GM19240 (cell line): ENCODE measurements at regions not wholly inside any gene's neighbourhood (a gene's known extent, or its start where the extent isn't known, plus 50 kb on each side); places are given as distances from the start of the nearest gene placed in this dataset.

Experiments used
- DNase-seq: peaks from one replicate; pipeline ENCODE4 v3.0.0; 2011; ENCODE audit warnings: low spot score; ENCODE audit not compliant: insufficient read length

DNA sequence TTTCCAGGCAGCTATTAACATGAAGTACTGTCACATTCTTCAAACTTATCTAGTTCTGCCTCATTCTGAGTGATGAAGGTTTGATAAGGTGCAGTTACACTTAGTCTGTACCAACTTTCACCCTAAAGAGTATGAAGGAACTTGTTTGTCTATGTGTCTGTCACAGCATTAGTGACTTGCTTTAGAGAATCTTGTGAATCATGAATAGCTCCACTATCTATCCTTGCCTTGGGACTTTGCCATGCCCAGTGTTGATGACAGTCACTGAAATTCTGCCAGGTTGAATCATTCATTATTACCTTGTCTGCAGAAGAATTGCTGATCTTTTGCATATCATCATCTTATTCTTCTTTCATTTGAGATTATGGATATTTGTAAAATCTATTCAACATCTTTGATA, 50.9 kb upstream of the A1CF start:
- no peak for DNase-seq

- no peak for DNase-seq
Observed at GRCh38 chr10:50937230-50937907, 51.9 kb upstream of the A1CF start.

- DNase-seq = no peak
Observed at GRCh38 chr10:50941629-50942028, 56.2 kb upstream of the A1CF start.

DNA sequence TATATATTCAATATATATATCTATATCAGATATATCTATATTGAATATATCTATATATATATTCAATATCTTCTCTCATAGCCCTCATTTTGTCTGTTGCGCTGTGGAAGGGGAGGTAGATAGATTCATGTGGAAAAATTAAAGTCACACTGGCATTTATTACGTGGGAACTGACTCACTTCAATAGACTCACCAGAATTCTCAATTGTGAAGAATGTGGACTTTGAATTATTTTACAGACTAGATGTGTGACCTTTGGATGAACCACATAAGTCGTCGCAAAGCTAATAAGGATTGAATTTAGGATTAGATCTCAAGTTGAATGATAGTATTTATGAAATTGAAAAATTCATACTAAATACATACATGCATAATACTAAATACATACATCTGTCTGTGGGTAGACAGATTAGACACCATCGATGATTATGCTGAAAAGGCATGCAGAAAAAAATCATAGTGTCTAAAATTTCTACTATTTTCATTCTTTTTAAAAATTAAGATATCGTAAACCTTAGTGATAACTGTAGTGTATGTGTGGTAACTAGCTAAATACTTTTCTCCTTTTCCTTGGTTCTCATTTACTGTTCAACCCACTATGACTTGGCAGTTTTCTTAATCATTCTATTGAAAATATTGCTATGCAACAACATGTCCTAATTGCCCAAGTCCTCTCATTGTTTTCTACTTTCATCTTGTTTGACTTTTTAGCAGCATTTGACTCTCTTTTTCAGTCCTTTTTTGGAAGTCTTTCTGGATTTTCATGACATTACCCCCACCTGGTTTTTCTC, 61.8 kb upstream of the A1CF start:
- no peak for DNase-seq

- DNase-seq = no peak
Observed at GRCh38 chr10:50951365-50951764, 65.9 kb upstream of the A1CF start.

DNA sequence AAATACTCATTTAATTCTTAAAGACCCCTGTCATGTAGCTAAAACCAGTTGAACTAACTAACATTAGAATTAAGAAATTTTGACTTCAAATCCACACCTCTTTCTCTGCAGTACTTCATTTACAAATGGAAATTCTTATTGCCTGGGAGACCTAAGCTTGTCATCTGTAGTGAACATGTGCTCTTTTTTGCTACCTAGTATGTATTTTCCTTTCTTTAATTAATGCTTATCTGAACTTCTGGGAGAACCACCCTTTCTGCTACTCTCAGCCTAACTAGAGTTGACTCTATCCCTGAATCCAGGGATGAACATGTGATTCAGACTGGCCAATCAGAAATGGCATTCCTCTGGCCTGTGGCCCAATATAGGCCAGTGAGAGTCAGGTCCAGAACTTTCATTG, 75.9 kb upstream of the A1CF start:
- no peak for DNase-seq

DNA sequence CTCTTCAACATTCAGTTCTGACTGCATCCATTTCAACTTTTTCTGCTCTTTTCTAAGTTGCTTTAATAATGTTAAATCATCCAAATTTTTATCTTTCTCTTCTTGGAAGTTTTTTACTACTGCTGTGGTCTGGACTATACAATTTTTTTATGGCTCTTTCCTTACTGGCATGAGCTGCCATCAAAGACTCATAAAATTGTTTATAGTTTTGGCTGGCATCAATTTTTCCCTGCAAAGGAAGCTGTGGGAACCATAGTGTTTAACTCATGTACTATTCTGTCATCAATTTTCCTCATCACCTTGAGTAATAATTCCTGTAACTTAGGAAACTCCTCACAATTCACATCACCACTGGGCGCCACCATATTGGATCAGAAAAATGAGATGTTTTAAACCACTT, 77.6 kb upstream of the A1CF start:
- no peak for DNase-seq

GRCh38 chr10:50968386-50969091, 83.1 kb upstream of the A1CF start:
- no peak for DNase-seq

GRCh38 chr10:50972591-50972990, 87.2 kb upstream of the A1CF start:
- no peak for DNase-seq

GRCh38 chr10:50981385-50981784, 92.9 kb upstream of the PRKG1 start:
- no peak for DNase-seq

DNA sequence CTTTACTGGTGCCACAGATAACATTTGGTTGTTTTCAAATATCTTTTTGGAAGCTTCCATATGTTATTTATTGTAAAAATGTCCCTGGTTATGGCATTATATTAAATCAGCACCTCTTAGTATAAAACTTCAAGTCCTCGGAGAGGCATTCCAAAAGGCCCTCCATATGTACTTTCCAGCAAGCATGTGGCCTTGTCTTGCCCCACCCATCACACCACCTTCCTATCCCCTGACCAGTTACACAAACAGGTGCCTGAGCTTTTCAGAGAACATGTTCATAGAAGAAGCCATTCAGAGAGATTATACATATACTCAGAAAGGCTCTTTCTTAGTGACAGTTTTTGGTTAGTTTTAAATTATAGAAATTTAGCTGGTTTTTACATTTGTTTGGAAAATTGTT, 92.4 kb upstream of the PRKG1 start:
- DNase-seq = no peak

DNA sequence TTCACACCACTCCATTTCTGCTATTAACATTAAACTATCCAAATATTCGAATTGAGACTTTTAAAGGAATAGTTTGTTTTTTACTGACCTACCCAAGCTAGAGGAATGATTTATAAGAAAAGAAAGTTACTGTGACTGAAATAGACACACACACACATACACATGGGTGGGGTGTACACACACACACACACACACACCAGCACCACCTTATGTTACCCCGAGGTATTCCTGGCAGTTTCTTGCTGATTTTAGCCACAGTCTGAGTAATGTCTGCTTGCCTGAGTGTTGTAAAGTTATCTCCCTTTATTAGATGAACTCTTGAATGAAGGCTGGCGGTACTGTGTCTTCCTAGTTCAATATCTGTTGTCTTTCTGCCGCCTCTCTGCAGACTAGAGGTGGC, 91.3 kb upstream of the PRKG1 start:
- DNase-seq = no peak

GRCh38 chr10:50987934-50988333, 86.4 kb upstream of the PRKG1 start:
- no peak for DNase-seq

- DNase-seq = no peak
Observed at GRCh38 chr10:50988792-50989191, 85.5 kb upstream of the PRKG1 start.

DNA sequence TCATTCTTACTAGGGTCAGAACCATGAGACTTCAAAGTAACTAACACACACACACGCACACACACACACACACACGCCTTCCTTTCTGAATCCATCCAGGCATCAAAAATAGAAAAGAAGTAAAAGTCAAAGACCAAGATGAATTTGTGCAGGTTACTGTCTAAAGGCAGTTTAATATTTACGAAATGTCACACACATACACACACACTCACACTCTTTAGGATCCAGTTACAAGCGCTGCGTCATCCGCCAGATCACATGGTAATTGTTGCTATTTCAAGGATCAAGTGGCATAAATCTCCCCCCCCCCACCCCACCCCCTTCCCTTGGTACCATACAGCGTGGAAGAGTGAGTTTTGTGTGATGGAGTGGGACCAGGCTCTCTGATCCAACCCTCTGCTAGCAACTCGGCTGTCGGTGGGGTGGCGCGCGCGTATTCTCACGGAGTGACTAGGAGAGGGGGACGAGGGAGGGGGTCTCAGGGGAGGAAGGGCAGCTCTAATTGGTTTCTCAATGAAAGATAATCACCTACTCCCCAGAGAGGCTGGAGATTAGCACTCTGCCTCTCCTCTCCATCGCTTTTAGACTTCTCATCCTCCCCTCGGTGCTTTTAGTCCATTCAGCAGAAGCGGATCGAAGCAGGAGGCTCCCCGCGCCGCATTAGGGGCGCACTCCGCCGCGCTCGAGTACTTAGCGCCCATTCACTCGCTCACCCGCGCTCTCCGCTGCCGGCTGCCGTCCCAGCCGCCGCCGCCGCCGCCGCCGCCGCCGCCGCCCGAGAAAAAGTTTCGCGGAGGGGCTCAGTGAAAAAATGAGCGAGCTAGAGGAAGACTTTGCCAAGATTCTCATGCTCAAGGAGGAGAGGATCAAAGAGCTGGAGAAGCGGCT, 83.5 kb upstream of the PRKG1 start:
- no peak for DNase-seq

DNA sequence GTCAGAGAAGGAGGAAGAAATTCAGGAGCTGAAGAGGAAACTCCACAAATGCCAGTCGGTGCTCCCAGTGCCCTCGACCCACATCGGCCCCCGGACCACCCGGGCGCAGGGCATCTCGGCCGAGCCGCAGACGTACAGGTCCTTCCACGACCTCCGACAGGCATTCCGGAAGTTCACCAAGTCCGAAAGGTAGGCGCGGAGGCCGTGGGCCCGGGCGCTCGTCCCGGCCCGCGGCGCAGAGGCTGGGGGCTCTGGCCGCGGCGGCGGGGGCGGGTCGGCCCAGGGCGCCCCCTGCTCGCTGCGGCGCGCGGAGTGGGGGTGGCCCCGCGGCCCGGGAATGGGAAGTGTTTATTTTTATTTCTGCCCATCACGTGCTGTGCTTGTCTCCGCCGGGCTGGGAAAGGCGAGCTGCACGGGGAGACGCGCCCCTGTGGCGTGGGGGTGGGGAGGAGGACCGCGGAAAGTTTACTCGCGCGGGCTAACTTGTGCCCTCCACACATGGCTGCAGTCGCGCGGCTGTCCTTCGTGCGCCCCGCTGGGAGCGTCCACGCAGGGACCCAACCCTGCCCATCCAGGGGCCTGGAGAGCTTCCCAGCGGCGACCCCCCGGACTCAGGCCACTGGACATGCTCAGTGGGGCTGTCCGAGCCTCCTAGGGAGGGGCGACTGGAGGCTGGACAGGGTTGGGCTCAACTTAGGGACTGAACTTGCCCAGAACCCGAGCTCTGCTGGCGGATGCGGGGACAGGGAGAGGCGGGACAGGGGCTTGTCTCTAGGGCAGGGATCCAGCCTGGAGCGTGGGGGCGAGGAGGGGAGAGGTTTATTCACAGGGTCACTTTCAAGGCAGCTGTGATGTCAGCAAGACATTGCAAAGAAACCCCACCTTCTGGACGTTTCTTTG, 82.6 kb upstream of the PRKG1 start:
- DNase-seq = no peak

- no peak for DNase-seq
Observed at GRCh38 chr10:50992356-50992901, 81.9 kb upstream of the PRKG1 start.

DNA sequence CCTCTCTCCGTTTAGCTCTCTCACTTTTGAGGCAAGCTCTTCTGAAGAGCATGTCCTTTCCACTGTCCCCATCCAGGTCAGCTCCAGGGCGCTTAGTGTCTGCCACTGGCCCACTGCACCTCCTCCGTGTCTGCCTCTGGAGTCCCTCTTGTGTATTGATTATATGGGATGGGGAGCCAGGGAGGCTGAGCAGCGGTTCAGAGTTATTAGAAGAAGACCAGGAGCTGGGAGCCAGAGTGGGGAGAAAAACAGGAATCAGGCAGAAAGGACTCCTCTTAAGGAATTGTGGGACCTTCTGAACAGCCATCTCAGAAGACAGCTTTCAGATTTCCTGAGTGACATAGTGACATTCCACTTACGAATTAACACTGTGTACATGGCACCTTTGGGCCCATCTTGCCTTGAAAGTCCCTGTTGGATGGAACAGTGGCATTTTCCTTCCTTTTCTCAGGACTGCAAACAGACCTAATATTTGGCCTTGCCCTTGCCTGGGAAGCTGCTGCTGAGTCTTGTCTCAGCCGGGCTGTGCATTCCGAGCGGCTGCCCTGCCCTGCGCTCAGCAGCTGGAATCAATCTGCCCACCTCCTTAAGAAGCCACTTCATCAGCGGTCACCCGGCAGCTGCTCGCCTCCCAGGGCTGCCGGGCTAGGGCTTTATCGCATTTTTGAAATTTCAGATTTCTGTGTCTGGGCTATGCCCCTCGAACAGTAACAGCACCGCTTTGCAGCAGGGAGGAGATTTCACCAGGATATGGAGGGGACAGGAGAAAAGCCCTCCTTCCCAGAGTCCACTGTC, 81.1 kb upstream of the PRKG1 start:
- DNase-seq = no peak

DNA sequence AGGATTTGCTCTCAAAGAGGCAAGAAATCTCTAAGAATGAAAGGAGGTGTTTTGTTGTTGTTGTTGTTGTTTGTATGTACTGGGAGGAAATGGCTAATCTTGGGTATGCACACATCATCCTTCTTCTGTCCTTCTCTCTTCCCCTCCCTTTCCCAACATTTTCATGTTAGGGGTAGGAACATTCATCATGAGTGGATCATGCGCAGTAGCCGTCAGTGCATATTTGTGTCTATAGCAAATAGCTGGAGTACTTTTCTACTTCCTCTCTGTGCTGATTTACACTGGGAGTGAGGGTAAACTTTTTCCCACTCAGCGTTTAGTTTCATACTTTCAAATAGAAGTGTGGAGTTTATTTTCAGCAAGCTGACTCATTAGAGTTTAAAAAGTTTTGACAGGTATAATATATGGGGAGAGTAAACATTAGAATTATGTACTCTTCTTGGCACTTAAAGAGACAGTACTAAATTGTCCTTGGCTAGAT, 80.5 kb upstream of the PRKG1 start:
- no peak for DNase-seq
